GM18861 (cell line): ENCODE measurements at regions not wholly inside any gene's neighbourhood (a gene's known extent, or its start where the extent isn't known, plus 50 kb on each side); places are given as distances from the start of the nearest gene placed in this dataset.

Experiments
- ATAC-seq: cut with Tn5 transposase; IDR thresholded peaks from one replicate; pipeline ENCODE4 v1.9.1; 2021; ENCODE audit not compliant: unreplicated experiment

GRCh38 chr6:94389218-94389617, 969.9 kb upstream of the EPHA7 start:
- no peak for ATAC-seq

DNA sequence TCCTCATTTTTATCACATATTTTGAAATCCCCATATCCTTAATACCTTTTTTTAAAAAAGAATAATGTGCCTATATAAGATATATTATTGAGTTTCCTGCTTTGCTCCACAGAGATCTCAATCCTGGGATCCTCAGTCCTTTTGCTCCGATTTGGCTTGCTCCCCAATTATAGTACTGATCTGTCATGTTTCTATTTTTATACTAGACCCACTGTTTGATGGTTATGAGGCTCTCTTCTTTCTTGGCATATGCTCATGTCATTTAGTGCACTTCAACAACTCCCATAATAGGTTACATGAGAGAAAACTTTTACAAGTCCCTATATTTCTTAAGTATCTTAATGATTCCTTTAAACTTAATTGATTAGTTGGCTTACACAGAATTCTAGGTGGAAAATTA, 958.5 kb upstream of the EPHA7 start:
- no peak for ATAC-seq

- no peak for ATAC-seq
These were observed 957.5 kb upstream of the EPHA7 start for GRCh38 chr6:94376876-94377275.

DNA sequence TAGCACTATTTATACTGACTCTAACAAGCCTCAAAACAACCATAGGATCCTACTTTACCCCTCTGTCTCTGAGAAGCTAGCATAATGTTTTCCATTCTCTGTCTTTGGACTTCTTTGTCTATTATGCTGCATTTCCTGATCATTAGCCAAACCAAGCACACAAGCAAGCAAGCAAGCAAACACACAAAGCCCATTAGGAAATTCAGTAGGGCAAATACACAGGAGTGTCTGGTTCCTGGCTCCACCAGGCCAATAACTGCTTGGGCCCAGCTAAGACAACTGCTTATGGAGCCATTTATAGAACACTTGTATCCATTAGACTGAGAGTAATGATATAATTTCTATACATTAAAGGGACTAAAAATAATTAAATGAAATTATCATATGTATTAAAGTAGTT, 952.9 kb upstream of the EPHA7 start:
- no peak for ATAC-seq

GRCh38 chr6:94367316-94367715, 948.0 kb upstream of the EPHA7 start:
- no peak for ATAC-seq

DNA sequence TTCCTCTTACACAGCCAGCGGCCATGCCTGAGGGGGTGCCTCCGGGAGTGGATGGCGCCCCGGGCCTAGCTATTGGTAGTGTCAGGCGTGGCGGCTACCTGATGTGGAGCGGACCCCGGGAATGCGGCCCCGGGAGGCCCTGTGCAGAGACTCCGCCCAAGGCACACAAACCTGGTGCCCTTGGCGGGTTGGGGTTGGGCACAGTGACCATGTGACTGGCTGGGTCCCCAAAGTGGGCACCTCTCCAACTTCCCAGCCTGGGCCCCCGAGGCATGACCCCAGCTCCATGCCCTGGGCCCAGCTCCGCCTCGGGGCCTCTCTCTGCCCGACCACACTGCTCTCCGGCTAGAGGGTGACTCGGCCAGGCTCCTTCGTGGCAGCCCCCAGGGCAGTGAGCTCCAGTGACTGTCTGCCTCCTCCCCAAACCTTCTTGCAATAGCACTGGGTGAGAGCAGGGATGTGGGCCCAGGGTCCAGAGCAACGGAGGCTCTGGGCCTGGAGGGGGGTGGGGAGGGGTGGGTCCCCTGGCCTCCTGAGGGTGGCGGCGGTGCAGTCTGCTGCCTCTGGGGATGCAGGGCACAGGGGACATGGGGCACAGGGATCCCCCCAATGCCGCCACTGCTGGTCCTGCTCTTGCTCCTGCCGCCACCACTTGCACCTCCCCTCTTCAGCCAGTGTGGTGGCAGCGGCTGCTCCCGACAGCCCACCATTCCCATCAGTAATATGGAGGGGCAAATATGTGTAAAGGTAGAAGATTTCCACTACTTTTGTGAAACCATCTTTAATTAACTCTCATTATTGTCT, 942.9 kb upstream of the EPHA7 start:
- no peak for ATAC-seq

- ATAC-seq = no peak
These were observed 942.1 kb upstream of the EPHA7 start for GRCh38 chr6:94361304-94362060.

DNA sequence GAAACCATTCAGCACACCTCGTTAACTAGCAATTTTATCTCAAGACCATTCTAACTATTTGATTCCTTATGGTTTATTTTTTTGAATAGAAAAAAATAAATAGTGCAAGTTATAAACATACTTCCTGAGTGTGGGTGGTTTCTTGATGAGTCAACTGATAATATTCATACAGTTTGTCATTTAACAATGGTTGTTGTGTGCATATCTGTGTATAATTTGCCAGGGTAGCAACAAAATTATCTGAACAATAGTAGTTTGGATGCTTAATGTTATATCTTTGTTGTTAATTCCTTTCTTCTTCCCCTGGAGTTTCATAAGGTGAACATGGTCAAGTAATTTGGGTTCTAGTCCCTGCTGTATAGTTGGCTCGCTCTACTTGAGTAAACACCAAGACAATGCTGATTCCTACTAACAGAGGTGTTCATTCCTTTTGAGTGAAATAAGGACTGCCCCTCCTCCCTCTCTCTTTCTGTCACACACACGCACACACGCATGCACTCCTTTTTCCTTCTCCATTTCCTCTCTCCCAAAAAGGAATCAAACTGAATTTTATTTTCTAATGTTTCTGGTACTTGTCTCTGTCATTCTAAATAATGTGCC, 938.1 kb upstream of the EPHA7 start:
- no peak for ATAC-seq

DNA sequence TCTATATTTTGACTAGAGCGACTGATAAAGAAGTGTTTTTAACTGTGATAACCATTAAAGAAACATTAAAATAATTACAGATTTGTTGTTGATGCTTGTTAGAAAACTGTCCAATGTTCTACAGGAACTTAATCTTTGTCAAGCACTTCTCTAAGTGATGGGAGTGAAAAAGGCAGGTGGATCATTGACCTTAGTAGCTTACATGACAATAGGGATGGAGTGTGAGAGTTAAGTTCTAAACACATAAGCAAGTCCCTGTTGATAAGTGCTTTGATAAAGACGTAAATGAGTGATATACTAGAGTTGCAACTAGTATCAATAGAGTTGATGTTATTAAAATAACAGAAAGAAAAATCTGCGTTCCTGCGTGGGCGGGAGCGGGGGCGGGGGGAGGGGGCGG, 931.5 kb upstream of the EPHA7 start:
- no peak for ATAC-seq

GRCh38 chr6:94349227-94349626, 929.9 kb upstream of the EPHA7 start:
- ATAC-seq = no peak

DNA sequence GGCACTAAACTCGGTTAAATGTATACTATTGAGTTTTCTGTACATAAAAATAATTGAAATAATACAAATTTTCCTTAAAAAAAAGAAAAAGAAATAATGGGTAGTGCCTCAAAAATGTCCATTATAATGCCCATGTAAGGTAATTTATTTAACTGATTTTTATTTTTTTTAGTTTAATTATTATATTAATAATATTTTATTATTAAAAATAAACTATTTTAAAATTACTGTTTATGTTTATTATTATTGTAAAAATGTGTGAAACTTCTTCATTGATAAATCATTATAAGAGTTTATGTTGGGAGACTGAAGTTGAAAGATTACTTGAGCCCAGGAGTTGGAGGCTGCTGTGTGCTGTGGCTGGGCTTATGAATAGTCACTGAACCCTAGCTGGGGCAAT, 925.5 kb upstream of the EPHA7 start:
- ATAC-seq = no peak

- ATAC-seq = no peak
These were observed 921.8 kb upstream of the EPHA7 start for GRCh38 chr6:94341173-94341572.

- ATAC-seq = no peak
These were observed 904.5 kb upstream of the EPHA7 start for GRCh38 chr6:94323853-94324252.

DNA sequence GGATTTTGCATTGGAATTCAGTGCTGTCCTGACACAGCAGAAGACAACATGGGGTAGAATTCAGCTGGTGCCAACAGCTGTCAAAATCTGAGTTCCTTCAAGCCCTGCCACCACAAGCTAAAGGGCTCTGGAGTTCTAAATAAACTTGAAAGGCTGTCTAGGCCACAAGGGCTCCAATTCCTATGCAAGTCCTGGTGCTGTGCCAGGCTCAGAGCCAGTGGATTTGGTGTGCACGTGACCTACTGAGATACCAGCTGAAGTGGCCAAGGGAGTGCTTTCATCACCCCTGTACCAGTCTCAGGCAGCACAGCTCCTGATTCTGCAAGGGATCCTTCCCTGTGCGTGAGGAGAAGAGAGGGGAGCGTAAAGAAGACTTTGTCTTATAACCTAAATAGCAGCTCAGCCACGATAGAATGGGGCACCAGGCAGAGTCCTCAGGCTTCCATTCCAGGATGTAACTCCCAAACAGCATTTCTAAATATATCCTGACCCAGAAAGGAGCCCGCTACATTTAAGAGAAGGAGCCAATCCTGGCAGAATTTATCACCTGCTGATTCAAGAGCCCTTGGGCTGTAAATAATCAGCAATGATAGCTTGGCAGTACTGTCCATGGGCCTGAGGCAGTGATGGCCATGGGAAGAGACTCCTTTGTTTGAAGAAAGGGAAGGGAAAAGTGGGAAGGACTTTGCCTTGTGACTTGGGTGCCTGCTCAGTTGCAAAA, 881.2 kb upstream of the EPHA7 start:
- no peak for ATAC-seq

DNA sequence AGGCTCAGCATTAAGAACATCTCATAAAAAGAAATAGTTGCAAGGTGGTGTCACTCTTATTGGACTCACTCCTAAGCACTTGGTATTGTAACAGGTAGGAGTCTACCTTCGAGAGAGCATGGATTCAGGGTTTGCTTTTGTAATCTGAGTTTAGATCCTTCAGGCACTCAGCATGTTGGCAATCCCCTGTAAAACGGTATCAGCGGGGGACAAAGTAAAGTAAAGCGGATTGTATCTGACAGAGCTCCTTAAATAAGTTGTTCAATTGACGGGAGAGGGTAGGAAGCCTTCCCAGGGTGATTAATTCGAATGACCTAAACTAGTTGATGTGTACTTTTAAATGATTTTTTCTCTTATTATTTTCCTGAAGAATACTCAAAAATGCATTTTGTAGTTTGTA, 869.8 kb upstream of the EPHA7 start:
- ATAC-seq = no peak

DNA sequence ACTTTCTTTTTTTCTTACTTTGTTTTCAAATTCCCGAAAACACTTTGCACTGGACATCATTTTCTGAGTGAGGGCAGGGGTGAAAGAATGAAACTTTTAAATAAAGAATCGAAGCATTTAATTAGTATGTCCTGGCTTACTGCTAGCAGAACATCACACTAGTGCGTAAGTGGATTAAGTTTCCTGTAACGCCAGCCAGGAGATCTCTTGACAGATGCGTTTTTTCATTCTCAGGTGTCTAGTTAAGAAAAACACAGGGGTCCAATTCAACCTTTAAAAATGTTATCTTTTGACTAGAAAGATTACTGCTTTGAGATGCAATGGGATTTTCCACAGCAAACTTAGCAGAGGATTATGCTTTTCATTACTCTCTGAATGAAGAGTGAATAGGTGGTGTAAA, 858.8 kb upstream of the EPHA7 start:
- ATAC-seq = no peak

DNA sequence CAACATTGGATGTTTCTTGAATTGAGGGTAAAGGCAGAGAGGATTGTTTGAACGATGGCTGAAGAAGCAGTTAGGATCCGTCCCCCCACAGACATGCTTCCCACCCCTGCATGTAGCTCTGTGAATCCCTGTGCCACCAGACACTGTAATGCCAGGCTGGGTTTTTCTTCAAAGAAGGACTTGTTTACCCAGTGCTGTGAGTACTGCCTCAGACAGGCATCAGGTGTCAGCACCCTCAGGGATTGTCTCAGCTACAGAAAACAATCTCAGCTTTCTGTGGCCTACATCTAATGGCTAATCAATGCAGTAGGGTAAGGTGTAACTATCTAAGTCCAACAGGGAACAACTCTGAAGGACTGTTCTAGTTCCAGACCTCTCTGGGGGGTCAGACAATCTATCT, 853.0 kb upstream of the EPHA7 start:
- no peak for ATAC-seq

GRCh38 chr6:94270091-94270948, 851.0 kb upstream of the EPHA7 start:
- no peak for ATAC-seq

DNA sequence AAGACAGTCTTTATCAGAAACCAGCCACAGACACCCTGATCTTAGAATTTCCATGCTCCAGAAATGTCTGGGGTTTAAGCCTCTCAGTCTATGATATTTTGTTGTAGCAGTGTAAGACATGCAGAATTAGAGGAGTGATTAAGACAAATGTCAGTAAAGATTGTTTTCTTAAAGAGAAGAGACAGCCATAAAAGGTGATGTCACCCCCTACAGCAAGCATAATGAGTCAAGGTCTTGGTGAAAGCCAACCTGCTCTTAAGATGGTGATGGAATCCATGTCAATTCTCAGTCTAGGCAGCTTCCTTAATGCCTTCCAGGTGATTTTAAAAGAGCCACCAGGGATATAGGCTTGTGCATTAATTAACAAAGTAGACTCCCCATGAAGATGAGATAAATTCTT, 849.9 kb upstream of the EPHA7 start:
- no peak for ATAC-seq

DNA sequence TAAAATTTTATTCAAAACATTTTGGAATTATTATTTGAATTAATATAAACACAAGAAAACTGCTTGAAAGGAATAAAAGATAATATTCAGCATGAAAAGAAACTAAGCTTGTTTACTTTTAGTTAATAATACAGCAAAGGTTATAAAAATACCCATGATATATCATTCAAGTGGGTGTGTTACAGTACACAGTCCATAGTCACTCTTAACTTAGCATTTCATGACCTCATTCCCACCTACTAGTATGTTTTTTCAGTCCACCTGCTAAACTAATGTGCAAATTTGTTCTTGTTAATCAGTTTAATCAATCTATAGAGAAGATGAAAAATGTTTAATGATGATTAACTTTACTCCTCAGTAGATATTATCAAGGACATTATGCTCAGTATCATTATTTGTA, 841.4 kb upstream of the EPHA7 start:
- ATAC-seq = no peak

GRCh38 chr6:94254689-94255088, 835.3 kb upstream of the EPHA7 start:
- no peak for ATAC-seq
